NCI-H1436 (cell line): ENCODE measurements at regions not wholly inside any gene's neighbourhood (a gene's known extent, or its start where the extent isn't known, plus 50 kb on each side); places are given as distances from the start of the nearest gene placed in this dataset.

ENCODE experiments used
- DNase-seq: peaks from one replicate; lab custom pipeline; 2025; lab: John Stamatoyannopoulos, UW

DNA sequence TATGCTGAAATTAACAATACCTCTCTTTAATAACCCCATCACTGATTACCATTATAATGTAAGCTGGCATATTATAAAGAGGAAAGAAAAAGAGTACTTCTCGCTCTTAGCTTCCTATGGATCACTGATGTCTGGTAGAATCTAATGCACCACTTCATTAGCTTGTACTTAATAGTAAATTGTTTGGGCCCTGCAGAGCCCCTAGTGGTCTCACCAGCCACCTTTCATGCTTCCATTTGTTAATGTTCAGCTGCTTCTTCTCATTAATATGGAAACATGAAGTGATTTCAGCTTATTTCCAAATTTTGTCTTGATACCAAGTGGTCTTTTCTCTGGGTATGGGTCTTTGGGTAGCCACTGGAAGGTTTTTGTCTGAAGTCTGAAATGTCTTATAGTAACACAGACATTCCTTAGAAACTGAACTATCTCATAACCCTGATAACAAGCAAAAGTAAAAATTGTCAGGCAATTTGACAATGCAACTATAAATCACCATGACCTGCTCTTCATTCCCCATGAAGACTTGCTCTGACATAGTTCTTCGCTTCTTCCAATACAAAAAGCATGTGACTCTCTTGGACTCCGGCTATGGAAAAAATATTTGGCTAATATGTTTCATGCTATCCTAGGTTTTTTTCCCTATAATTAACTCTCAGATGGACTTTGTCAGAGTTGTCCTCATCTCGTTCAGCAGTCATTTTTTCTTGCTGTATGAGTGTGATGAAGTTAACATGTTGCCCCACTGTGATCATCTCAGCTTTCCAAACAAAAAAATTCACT lies 395.8 kb upstream of the MARCKS start:
- no peak for DNase-seq

DNA sequence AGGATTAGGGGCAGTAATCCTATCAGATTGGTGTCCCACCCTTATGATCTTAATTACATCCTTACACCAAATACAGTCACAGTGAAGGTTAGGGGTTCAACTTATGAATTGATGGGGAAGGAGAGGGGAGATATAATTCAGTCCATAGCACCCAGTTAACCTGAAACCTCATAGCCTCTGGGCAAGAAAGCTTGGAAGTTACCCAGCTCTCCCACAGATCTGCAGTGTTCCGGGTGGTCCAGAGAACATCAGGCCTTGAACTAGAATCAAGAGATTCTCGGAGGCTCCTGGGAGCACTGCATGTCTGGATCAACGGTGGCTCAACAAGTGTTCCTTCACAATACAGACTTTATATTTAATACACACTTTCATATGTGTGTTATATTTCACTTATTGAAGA lies 392.6 kb upstream of the MARCKS start:
- no peak for DNase-seq

DNA sequence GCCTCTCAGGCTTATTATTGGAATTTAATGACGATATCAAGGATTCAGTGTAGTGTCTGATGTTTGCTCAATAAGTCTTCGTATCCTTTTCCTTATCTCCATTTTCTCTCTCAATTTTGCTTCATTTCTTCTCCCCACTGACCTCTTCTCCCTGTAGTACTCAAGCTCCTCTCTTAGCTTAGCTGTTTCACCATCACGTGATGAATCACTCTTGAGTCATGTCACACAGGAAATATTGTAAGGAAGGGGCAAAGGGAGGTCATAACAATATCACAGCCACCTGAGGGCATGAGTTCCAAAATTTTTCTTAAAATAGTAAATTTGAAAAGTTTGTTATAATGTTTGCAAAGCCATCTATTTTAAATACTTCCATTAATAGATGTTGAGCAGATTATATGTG lies 392.2 kb upstream of the MARCKS start:
- DNase-seq = no peak

DNA sequence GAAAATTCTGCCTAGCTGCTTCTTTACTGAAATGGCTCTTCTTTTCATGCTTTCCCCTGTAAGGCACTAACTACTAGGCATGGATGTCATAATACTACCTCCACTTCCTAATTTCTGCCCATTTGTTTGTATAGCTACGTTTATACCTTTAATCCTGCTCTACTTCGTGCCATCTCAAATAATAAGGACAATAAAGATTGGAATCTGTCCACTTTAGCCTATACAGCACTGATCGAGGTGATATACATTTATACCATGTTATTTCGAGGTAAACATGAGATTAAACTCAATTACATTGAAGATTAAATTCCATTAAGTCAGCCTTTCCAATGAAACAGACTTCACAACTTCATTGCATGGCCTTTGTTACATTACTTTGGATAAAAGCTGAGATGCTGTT lies 390.6 kb upstream of the MARCKS start:
- no peak for DNase-seq

DNA sequence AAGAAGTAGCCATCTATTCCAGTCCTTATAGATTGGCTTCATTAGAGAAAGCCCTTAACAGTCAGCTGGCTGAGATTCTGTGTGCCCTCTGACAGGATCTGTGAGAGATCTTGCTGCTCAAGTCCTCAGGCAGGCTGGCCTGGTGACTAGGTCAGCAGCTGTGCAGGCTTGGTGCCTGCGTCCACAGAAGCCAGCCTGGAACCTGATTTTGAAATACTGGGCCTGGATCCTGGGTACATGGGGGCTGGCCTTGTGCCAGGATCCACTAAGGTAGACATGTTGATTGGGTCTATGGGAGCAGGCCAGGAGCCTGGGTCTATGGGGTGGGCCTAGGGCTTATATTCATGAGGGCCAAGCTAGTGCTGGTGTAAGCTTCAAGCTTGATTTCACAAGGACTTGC lies 381.8 kb upstream of the MARCKS start:
- no peak for DNase-seq

DNA sequence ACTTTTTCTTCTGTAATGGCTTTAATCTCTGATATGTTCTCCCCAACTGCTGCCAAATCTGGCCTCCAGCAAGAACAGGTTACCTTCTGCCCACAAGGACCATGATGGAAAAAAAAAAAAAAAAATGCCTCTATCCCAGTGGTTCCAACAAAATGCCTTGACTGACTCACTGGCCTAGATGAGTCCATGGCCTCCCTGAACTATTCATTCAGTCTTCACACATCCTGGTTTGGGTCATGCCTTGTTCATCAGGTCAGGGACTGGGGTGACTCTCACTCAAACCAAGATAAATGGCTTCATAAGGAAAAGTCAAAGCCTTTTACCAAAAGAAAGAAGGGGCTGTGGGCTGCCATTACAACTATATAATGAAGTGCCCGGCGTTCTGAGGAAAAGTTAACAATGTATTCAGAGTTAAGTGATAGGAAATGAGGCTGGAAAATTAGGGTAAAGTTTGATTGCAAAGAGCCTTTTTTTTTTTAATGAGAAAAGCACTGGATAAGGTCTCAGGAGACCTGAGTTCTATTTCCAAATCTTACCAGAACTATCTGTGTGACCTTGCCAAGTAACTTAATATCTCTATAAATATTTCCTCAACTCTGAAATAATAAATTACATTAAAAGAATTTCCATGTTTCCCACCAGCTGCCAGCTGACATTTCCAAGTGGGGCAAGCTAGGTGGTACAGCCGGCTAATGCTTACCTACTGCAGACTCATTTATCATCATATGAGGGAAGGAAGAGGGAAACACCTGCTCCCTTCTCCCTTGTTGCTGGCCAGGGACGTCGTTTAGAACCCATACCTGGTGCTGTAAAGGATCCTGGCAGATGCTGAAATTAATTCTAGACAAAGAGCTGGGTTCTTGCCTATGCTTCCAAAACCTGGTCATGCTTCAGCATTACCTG lies 380.0 kb upstream of the MARCKS start:
- DNase-seq = peak; percentile 16

DNA sequence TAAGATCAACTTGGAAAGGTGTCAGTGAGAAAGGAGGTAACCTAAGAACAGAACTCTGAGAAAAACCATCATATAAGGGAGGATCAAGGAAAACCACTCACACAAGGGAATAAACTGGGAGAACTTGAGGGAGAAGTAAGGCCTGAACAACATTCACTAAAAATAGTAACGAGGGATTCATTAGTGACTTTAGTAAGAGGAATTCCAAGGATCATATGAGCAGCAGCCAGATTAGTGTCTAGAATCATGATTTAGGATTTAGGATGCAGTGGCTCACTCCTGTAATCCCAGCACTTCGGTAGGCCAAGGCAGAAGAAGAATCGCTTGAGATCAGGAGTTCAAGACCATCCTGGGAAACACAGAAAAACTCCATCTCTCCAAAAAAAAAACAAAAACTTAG lies 376.5 kb upstream of the MARCKS start:
- no peak for DNase-seq

DNA sequence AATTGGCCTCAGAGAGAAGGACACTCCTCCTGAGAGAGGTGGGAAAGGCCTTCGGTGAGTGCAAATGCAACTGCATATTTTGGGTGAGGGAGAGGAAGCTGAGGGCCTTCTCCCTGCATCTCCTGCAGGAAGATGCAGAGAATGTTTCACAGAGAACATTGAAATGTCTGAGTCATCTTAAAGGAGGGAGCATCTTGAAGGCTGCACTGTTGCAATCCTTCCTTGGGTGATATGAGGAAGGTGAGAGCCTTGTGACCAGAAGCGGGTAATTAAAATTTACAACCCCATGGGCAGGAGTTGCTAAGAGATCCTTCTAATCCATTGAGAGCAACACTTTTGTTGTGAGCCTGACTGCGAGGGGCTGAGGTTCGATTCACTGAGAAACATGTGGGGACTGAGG lies 375.7 kb upstream of the MARCKS start:
- no peak for DNase-seq

DNA sequence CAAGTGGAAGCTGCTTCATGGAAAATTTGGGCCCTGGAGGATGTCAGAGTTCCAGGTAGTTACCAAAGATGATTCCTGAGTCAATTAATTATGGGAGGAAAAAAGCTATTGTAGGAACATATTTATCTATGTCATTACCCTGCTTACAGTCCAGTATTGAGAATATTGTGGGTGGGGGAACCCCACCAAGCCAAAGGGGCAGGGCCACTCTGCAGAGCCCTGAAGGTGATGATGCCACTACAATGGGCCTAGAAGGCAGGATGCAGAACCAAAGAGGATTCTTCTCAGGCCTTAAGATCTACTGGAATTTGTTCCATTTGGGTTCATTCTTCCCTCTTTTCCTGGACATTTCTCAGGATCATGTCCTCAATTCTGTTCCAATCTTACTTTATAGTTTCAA lies 375.2 kb upstream of the MARCKS start:
- no peak for DNase-seq

DNA sequence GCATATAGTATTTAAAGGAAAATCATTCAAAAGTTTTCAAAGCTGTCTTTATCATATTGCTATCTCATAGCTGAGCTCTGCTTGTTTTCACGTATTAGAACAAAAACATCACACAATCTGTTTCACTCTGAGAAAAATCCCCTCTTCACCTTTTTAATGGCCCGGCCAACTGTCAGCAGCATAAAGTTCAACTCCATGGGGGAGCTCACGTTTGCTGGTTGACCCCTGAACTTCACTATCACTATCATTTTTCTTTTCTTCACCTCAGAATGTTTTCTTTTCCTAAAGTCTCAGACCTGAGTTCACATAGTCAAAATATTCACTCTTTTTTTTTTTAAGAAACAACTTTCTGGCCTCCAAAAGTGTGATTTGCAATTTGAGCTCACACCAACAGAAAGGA lies 374.4 kb upstream of the MARCKS start:
- no peak for DNase-seq

DNA sequence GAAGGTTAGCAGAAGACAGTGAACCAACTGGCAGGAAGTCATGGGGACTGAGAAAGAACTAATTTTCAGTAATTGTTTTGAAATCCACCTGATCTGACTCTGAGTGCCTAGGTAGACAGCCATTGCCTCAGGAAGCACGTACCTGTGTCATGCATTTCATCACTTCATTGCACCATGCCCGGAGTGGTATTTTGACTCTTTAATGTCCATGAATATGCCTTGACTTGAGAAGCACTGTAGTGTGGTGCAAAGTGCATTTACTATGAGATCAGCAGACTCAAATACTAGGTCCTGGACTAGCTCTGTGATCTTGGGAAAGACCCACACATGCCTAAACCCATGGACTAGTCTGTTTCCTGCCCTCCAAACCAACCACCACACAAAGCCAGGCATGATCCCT lies 370.9 kb upstream of the MARCKS start:
- DNase-seq = no peak

DNA sequence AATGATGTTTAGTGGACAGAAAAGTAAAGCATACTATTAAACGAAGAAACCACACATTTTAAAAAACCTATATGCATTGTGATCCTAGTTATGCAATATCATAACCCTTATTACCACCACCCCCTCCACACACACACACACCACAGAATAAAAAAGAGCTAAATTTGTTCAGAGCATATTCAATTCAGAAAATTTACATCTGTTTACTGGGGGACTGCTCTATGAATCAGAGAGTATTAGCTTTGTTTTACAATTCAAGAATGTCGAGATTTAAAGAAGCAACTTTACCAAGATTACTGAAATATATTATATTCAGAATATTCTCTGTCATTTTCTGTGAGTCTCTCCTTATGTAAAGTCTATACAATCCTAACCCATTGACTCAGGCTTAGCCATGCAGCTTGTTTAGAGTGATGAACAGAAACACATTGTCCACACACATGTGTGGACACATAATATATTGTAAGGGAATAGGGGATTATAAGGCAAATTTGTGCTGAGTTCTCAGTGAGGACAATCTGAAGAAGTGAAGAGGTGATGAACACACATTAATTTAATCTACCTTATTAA lies 369.6 kb upstream of the MARCKS start:
- no peak for DNase-seq

DNA sequence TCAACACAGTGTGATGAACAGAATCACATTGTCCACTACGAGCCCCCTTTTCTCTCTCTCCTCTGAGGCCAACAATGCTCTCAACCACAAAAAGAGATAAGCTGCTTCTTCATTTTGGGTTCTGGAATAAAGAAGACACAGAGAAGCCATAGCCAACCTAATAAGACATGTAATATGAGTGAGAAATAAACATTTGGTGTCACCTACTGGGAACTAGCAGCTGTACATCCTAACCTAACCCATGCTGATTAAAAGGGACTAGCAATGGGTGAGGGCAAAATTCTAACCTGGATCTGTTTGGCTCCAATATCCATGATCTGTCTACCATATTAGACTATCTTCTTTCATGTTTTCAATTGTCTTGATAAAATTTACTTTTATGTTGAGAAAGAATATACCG lies 369.1 kb upstream of the MARCKS start:
- DNase-seq = no peak

DNA sequence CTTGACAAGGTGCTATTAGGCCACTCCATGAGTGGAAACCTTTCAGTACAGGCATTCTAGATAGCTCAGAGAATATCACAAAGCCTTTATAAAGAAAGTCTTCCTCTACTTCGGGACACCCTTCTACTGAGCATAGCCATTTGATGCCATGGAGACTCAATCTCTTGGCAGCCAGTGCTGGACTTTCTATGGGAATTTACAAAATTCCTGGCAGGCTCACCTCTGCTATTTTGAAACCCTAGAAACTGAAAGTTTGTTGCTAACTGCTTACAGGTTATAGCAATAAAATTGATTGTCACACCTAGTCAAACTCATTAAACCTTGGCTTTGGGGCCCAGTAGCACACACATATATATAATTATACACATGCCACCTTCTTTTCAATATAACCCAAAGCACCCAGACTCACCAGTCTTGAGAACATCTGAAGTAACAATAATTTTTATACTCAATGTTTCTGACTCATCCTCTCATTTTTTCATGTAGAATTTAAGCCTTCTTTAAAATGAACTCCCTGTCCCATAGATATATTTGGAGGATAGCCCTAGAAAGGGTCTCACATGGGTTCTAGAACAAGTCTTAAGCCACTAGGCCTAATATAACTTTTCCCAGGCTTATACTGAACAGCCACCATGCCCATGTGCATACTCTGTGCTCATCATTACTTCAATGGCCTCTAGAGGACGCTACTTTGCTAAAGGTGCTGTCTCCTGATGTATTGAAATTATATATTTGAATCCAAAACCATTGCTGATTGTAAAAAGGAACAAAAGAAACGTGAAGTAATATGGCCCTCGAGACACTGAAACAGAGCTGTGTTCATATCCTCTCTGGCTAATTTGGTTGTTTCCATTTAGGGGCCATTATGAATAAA lies 368.1 kb upstream of the MARCKS start:
- DNase-seq = peak; percentile 64

DNA sequence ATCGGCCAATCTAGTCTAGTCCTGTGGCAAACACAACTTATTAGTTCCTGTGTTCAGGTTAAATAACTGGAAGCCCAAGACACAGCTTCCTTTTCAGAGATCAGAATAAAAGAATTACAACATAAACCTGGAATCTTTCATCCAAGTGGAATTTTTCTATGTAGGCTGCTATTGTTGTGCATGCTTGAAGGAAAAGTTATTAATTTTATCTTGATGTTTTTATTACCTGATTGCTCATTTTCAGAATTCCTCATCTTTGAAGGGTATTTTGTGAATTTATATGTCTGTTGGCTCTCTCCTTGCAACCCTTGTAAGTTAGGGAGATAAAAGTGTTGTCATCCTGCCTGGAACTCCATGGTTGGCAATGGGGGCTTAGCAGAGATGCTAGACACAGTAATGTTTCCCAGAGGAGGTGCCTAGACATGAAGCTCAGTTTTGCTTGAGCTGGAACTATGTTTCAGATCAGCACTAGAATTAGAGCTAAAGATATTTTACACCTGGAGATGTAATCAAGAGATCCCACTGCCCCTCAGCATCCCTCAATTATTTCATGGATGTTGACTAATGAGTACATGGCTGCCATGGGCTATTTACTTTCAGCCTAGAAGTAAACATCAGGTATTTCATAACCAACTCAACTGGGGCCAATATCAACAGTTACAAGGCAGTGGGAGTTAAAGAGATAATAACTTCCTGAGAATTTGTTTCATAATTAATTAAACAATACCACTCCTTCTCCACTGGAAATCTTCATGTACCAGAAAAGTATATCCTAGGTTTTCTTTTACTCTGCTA lies 367.0 kb upstream of the MARCKS start:
- DNase-seq = no peak

DNA sequence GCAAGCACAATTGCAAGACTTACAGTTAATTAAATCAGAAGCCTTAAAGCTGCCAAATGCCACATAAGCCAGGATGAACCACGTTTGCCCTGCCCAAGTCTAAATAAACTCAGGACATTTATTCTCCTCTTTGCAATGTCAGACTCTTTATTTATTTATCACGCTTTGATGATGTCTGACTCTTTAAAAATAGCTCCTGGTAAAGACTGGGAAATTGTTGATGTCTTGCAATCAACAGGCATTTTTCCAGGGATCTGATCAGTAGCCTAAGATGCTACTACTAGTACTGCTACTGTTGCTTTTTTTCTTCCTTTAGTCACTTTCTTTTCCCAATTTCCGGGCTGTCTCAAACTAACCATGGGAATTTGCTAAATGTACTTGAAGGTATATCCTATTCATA lies 365.8 kb upstream of the MARCKS start:
- DNase-seq = no peak

DNA sequence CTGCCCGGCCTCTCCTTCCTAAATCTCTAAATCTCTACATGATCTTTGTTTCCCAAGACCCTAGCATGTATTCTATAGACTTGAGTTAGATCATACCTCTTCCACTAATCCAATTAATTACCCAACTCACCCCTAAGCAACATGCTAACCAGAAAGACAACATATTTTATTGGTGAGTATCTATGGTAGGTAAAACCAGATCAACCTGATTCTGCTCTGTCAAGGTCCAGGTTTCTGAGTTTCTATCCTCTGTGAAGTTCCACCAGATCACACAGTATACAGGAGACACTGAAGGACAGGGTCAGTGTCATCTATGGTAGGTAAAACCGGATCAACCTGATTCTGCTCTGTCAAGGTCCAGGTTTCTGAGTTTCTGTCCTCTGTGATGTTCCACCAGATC lies 363.2 kb upstream of the MARCKS start:
- no peak for DNase-seq

DNA sequence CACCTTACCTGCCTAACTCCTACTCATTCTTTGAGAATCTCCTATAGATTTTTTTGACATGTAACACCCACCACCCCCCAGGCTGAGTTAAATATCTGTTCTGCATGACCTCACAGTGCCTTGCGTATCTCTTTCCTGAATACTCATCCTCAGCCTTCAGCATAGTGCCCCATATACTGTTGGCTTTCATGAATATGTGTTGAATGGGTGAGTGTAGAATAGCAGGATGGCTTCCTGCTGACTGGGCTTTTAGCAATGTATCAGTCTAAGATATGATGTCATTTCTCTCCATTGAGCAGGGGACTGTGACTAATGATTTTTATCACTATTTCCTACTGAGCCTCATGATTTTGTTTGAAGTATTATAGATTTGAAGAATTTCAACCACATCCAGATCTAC lies 361.6 kb upstream of the MARCKS start:
- no peak for DNase-seq

DNA sequence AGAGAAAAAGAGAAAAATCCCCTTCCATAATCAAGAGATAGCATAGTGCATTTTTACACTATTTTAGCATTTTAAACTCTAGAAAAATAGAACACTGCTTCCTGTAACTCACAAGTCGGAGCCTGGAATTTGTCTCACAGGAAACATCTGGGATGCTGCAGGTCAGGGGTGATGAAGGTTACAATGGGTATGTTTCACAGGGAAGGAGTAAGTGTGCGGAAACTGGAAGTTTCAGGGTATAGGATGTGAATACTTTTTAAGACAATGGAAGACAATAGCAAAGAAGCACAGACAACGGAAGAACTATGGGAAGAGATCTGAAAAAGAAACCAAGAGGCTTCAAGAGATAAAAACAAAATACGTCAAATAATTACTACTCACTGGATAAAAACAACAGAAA lies 361.0 kb upstream of the MARCKS start:
- DNase-seq = no peak

DNA sequence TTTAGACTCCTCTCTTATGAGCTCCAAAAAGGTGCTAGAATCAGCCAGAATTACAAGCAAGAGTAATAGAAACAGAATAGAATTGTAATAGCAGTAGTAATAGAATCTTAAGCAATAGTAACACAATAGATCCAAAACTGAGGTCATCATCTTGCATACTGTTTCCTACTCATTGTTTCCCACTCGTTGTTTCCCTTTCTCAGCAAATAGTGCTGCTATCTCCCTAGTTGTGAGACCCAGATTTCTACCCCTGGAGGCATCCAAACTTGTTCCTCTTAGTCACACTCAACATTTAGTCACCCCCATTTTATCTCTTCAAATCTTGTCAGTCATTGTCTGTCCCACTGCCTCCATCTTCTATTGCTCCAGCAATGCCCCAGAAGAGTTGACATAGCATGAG lies 356.9 kb upstream of the MARCKS start:
- DNase-seq = no peak

DNA sequence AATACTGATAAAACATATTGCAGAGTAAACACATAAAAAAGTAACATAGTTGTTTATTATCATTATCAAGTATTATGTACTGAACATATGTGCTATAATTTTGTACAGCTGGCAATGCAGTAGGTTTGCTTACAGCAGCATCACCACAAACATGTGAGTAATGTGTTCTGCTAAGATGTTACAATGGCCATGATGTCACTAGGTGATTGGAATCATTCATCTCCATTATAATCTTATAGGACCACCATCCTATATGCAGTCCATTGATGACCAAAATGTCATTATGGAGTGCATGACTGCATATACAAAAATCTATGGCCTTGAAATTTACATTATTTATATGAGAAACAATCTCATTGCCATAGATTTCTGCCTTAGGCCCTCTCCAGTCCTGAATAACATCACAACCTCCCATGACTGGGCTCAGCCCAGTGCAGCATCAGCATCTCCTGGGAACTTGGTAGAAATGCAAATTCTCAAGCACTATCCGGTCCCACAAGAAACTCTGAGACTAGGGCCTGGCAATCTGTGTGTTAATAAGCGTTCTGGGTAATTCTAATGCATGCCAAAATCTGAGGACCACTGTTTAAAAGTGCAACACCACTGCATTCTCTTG lies 352.0 kb upstream of the MARCKS start:
- DNase-seq = no peak
